Kidney epithelial cell (primary cell): ENCODE measurements at regions not wholly inside any gene's neighbourhood (a gene's known extent, or its start where the extent isn't known, plus 50 kb on each side); places are given as distances from the start of the nearest gene placed in this dataset.

Source experiments
- DNase-seq: peaks from one replicate; pipeline ENCODE4 v3.0.0-alpha.2; 2010; ENCODE audit warnings: low read depth
- H3K27me3 ChIP-seq: 2 replicates; pipeline ENCODE4 v1.6.0; 2011; ENCODE audit warnings: low read length; ENCODE audit not compliant: control insufficient read depth, insufficient read depth
- H3K36me3 ChIP-seq: 2 replicates; pipeline ENCODE4 v1.5.1; 2011; ENCODE audit warnings: low read length; ENCODE audit not compliant: control insufficient read depth, insufficient read depth
- H3K4me3 ChIP-seq: 2 replicates; pipeline ENCODE4 v1.5.1; 2011; ENCODE audit warnings: low read depth, mild to moderate bottlenecking, control low read depth, low read length
- CTCF ChIP-seq: IDR thresholded peaks from 2 replicates; pipeline ENCODE4 v1.5.1; 2011; ENCODE audit warnings: mild to moderate bottlenecking, moderate library complexity, low read length, control low read depth, inconsistent platforms; ENCODE audit not compliant: insufficient read depth, poor library complexity, severe bottlenecking

GRCh38 chr16:79687249-79688130 is 87.0 kb upstream of the MAF start:
- TF ChIP-seq CTCF = no peak
- no peak for DNase-seq
- Histone ChIP-seq H3K4me3 (no peak overlapping the region), H3K27me3 (no peaks in the 10 kb centered on the region), H3K36me3 (no peaks in the 10 kb centered on the region)

GRCh38 chr16:79685871-79686270 is 85.3 kb upstream of the MAF start:
- Histone ChIP-seq H3K4me3 (no peak overlapping the region), H3K27me3 (no peaks in the 10 kb centered on the region), H3K36me3 (no peaks in the 10 kb centered on the region)
- TF ChIP-seq CTCF = no peak
- DNase-seq = no peak

- no peak for TF ChIP-seq CTCF
- DNase-seq = no peak
- no peaks in the 10 kb centered on the region for H3K36me3 ChIP-seq
Measured at GRCh38 chr16:79679334-79679733, 78.8 kb upstream of the MAF start.

GRCh38 chr16:79677799-79678530 is 77.4 kb upstream of the MAF start:
- Histone ChIP-seq H3K36me3 (no peaks in the 10 kb centered on the region), H3K4me3 (no peak overlapping the region), H3K27me3 (no peaks in the 10 kb centered on the region)
- DNase-seq = no peak
- no peak for TF ChIP-seq CTCF

More at GRCh38 chr16:79679334-79679733, 78.8 kb upstream of the MAF start:
- Histone ChIP-seq H3K4me3 (no peak overlapping the region), H3K27me3 (no peaks in the 10 kb centered on the region)

GRCh38 chr16:79673635-79674034 is 73.1 kb upstream of the MAF start:
- no peak overlapping the region for H3K4me3 ChIP-seq
- no peak for DNase-seq
- no peak for TF ChIP-seq CTCF
- no peaks in the 10 kb centered on the region for H3K36me3 ChIP-seq
- no peaks in the 10 kb centered on the region for H3K27me3 ChIP-seq

GRCh38 chr16:79672524-79672923 is 72.0 kb upstream of the MAF start:
- no peaks in the 10 kb centered on the region for H3K36me3 ChIP-seq
- TF ChIP-seq CTCF = no peak
- DNase-seq = no peak
- H3K27me3 ChIP-seq = no peaks in the 10 kb centered on the region
- H3K4me3 ChIP-seq = no peak overlapping the region
